GM06990 (cell line): ENCODE measurements at regions not wholly inside any gene's neighbourhood (a gene's known extent, or its start where the extent isn't known, plus 50 kb on each side); places are given as distances from the start of the nearest gene placed in this dataset.

ENCODE experiments used
- DNase-seq: peaks from one replicate; pipeline ENCODE4 v3.0.0-alpha.2; 2011; ENCODE audit not compliant: insufficient read length; ENCODE audit errors: extremely low read depth
- H3K27me3 ChIP-seq: replicated peaks from 2 replicates; pipeline ENCODE4 v1.6.0; 2011; ENCODE audit warnings: low read length; ENCODE audit not compliant: control insufficient read depth, insufficient read depth
- H3K36me3 ChIP-seq: 2 replicates; pipeline ENCODE4 v1.5.1; 2011; ENCODE audit warnings: low read length; ENCODE audit not compliant: control insufficient read depth, insufficient read depth
- H3K4me3 ChIP-seq: replicated peaks from 2 replicates; pipeline ENCODE4 v1.5.1; 2011; ENCODE audit warnings: low read depth, mild to moderate bottlenecking, control low read depth, low read length
- CTCF ChIP-seq: IDR thresholded peaks from 2 replicates; pipeline ENCODE4 v1.5.1; 2011; ENCODE audit warnings: low read length, control low read depth, mild to moderate bottlenecking, inconsistent platforms; ENCODE audit not compliant: insufficient read depth, poor library complexity, severe bottlenecking

DNA sequence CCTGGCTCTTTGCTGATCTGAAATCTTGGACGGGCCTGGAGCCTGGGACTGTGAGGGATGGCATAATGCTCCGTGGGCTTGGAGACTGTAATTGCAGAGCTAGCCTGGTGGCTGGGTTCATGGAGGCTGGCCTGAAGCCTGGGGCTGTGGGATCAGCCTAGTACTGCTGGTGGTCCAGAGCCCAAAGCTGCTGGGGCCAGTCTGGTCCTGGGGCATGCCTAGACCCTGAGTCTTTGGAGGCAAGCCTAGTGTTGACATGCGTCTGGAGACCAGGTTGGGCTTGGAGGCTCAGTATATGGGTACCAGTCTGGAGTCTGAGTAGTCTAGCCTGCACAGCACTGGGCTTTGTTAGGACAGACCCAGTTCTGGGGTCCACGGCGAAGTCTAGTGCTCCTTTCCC lies 172.0 kb upstream of the ZC4H2 start:
- H3K36me3 ChIP-seq = no peaks in the 10 kb centered on the region
- DNase-seq = no peak
- no peaks in the 10 kb centered on the region for H3K27me3 ChIP-seq
- no peak overlapping the region for H3K4me3 ChIP-seq
- no peak for TF ChIP-seq CTCF

DNA sequence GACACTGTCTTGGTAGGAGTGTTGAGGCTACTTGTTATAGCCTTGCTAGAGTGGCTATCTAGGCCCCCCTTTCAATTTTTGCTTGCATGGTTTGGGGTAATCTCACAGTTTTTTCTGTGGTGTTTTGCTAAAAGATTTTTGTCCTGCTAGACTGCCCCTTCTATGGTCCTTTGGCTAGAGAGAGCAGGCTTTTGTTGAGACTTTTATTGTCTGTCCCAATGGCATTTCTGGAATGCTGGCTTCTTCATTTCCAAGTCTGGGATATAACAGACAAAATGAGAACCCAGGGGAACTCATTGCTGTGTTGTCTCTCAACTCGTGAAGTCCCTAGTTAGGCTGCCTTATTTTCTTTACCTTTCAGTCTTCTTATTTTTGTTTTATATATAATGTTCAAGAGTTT lies 160.2 kb upstream of the ZC4H2 start:
- DNase-seq = no peak
- H3K36me3 ChIP-seq = no peaks in the 10 kb centered on the region
- no peaks in the 10 kb centered on the region for H3K27me3 ChIP-seq
- H3K4me3 ChIP-seq = no peak overlapping the region
- no peak for TF ChIP-seq CTCF

- Histone ChIP-seq H3K36me3 (no peaks in the 10 kb centered on the region), H3K27me3 (no peaks in the 10 kb centered on the region), H3K4me3 (no peak overlapping the region)
- TF ChIP-seq CTCF = no peak
- DNase-seq = no peak
These were observed 151.6 kb upstream of the ZC4H2 start for GRCh38 chrX:65127842-65128241.

DNA sequence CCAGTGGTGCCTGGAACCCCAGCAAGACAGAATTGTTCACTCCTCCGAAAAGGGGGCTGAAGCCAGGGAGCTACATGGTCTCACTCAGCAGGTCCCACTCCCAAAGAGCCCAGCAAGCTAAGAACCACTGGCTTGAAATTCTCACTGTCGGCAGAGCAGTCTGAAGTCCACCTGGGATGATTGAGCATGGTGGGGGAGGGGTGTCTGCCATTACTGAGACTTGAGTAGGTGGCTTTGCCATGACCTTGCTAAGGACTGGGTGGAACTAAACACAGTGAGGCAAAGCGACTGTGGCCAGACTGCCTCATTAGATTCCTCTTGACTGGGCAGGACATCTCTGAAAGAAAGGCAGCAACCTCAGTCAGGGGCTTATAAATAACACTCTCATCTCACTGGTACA lies 122.6 kb upstream of the ZC4H2 start:
- no peak for DNase-seq
- no peak overlapping the region for H3K4me3 ChIP-seq

DNA sequence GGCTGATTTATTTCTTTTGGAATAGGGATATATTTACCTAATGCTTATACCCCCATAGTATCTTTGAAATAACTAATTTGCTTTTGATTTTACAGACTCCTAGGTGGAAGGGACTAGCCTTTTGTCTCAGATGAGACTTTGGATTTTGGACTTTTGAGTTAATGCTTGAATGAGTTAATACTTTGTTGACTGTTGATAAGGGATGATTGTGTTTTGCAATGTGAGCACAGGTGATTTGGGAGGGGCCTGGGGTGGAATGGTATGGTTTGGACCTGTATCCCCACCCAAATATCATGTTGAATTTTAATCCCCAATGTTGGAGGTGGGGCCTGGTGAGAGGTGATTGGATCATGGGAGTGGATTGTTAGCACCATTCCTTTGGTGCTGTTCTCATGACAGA lies 117.4 kb upstream of the ZC4H2 start:
- no peak for DNase-seq
- TF ChIP-seq CTCF = no peak
- no peaks in the 10 kb centered on the region for H3K27me3 ChIP-seq
- H3K36me3 ChIP-seq = no peaks in the 10 kb centered on the region
- H3K4me3 ChIP-seq = no peak overlapping the region

More for the DNA sequence above, 122.6 kb upstream of the ZC4H2 start:
- no peaks in the 10 kb centered on the region for H3K27me3 ChIP-seq
- H3K36me3 ChIP-seq = no peaks in the 10 kb centered on the region
- TF ChIP-seq CTCF = no peak

DNA sequence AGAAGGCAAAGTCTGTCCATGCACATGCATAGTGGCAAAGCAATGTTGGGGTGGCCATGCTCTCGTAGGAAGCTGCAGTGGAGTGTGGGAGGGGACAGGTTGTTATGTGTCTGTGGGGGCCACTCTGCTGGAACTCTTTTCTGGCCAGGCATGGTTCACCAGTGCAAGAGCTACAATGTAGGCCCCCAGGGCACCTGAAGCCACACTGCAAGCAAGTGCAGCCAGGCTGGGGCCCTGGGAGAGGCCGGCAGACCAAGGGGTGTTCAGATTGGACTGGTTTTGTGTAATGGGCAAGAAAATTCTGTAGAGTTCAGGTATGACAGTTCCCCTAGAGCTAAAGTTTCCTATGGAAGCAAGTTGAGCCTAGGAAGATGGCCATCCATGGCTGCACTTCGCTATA lies 97.0 kb upstream of the ZC4H2 start:
- DNase-seq = no peak
- TF ChIP-seq CTCF = no peak
- H3K36me3 ChIP-seq = no peaks in the 10 kb centered on the region
- H3K27me3 ChIP-seq = no peaks in the 10 kb centered on the region
- no peak overlapping the region for H3K4me3 ChIP-seq
